ENCODE measurements at regions not wholly inside any gene's neighbourhood (a gene's known extent, or its start where the extent isn't known, plus 50 kb on each side); places are given as distances from the start of the nearest gene placed in this dataset.

DNA sequence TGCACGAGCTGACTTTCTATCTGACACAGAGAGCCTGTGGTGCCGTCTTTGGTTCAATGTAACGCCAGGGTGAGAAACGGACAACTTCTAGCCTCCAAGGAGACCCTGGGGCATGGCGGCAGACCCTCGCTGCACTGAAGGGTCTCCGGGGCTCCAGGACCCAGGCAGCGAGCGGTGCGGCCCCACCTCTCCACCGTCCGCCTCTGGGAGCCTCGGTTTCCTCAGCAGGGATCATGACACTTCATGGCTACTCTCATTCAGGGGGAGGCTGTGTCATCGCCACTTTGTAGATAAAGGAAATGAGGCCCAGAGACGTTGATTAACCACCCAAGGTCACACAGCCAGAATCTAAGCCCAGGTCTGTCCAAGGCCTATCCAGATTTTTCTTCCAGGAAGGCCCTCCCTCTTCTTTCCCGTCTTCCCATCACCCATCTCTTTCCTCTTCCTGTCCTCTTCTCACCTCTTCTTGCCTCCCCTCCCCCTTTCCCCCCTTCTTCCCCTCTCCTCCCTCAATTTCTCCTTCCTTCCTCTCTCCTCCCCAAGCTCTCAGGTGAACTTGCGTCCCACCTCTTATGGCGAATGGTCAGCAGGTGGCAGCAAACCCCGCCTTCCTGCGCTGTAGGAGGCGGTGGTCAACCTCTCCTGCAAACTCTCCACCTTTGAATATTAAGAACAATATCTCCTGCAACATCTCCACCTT is 69.3 kb upstream of the HMX1 start:
- no peaks in the 10 kb centered on the region for H3K36me3 ChIP-seq
- TF ChIP-seq EP300 (IDR thresholded peaks at IDR 0.05) (no peak), CTCF (IDR thresholded peaks at IDR 0.05) (no peak), POLR2A (IDR thresholded peaks at IDR 0.05) (no peak)
- no peak overlapping the region for H3K4me3 ChIP-seq
- intact Hi-C loops (cut with DNase I), result no loop called here
- no peaks in the 10 kb centered on the region for H3K27me3 ChIP-seq
- no peak overlapping the region for H3K27ac ChIP-seq
- no peaks in the 10 kb centered on the region for H3K9me3 ChIP-seq
- WGBS, 3 donors, result 61 to 63% (median 62%) methylated on average over 21 of the region's 21 CpGs
- no peaks in the 10 kb centered on the region for H3K4me1 ChIP-seq (ENCODE audit: insufficient read depth)
- no peak for DNase-seq

GRCh38 chr4:8939840-8940742 is 68.5 kb upstream of the HMX1 start:
- no peaks in the 10 kb centered on the region for H3K4me1 ChIP-seq (ENCODE audit: insufficient read depth)
- no peaks in the 10 kb centered on the region for H3K36me3 ChIP-seq
- no peak for TF ChIP-seq CTCF (IDR thresholded peaks at IDR 0.05)
- no peak for TF ChIP-seq EP300 (IDR thresholded peaks at IDR 0.05)
- no peak for TF ChIP-seq POLR2A (IDR thresholded peaks at IDR 0.05)
- H3K27me3 ChIP-seq, result no peaks in the 10 kb centered on the region
- no peak for DNase-seq
- WGBS, 3 donors, result 21 to 28% (median 24%) methylated on average over 25 to 32 of the region's 32 CpGs
- H3K4me3 ChIP-seq, result no peak overlapping the region
- H3K27ac ChIP-seq, result no peak overlapping the region
- intact Hi-C loops (cut with DNase I), result no loop called here
- H3K9me3 ChIP-seq, result no peaks in the 10 kb centered on the region

DNA sequence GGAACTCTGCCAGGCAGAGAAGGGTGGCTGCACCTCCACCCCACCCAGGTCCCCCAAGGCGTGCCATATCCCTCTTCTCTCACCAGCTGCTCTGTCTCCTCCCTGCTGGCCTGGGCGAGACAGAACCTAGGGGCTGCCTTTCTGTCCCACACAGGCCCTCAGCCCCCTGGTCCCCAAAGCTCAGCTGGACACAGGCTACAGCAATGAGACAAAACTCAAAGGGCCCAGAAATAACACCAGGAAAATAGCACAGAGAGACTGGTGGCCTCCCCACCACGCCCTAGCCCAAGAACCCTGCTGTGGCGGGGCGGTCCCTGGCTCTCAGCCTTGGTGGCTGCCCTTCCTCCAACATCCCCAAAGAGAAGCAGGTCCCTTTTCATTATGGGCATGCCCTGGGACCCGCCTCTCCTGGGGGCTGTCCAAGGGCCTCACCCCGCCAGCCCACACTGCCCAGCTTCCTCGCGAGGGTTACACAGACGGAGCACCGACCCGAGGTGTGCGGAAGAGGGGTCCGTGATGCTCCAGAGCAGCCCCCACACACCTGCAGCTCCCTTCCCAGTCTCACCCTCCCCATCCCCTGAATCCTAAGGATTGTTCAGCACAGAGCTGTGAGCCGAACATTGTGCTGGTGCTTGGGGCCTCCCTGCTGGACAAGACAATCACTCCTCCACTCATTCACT is 67.7 kb upstream of the HMX1 start:
- WGBS, 3 donors, result 13 to 27% (median 17%) methylated on average over 15 of the region's 15 CpGs
- Histone ChIP-seq H3K27ac (no peak overlapping the region), H3K9me3 (no peaks in the 10 kb centered on the region), H3K4me3 (no peak overlapping the region), H3K4me1 (ENCODE audit: insufficient read depth) (no peaks in the 10 kb centered on the region), H3K27me3 (no peaks in the 10 kb centered on the region), H3K36me3 (no peaks in the 10 kb centered on the region)
- DNase-seq, result no peak
- intact Hi-C loops (cut with DNase I), result no loop called here
- no peak for TF ChIP-seq CTCF (IDR thresholded peaks at IDR 0.05)
- TF ChIP-seq POLR2A (IDR thresholded peaks at IDR 0.05), result no peak
- no peak for TF ChIP-seq EP300 (IDR thresholded peaks at IDR 0.05)

- TF ChIP-seq POLR2A (IDR thresholded peaks at IDR 0.05), result no peak
- Histone ChIP-seq H3K36me3 (no peaks in the 10 kb centered on the region), H3K27me3 (no peaks in the 10 kb centered on the region), H3K4me3 (no peak overlapping the region), H3K9me3 (no peaks in the 10 kb centered on the region), H3K4me1 (ENCODE audit: insufficient read depth) (no peaks in the 10 kb centered on the region), H3K27ac (no peak overlapping the region)
- DNase-seq, result no peak
- WGBS, 3 donors, result 47 to 70% (median 65%) methylated on average over 5 of the region's 5 CpGs
- intact Hi-C loops (cut with DNase I), result no loop called here
These were observed 67.0 kb upstream of the HMX1 start for GRCh38 chr4:8938623-8939022.

All from ovary (tissue), 7 donors.